Myocyte (in vitro differentiated cells): ENCODE measurements at regions not wholly inside any gene's neighbourhood (a gene's known extent, or its start where the extent isn't known, plus 50 kb on each side); places are given as distances from the start of the nearest gene placed in this dataset.
A peak's percentile ranks its signal among the peaks of the same experiment; 100 is the strongest.
"Not testable (repeated sequence)": the region's sequence is repeated elsewhere in the genome, so short reads cannot be mapped to it uniquely, and the experiment has no call there.

ENCODE experiments used
- DNase-seq: peaks from one replicate; pipeline ENCODE4 v3.0.0-alpha.2; 2012; ENCODE audit warnings: low read depth

DNA sequence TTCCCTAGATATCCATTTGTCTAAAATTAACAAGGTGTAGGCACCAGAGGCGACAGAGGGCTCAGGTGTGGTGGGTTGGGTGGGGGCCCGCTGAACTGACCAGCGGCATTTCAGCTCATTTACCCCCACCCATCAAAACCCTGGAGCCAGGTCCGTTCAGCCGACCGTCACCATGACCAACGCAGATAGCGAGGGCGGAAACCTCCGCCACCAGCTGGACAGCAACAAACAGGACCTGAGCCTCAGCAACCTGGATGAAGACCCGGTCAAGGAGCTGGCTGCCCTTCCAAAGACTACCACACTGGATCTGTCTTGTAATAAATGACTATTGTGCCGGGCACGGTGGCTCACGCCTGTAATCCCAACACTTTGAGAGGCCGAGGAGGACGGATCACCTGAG lies 120.8 kb upstream of the LGSN start:
- no peak for DNase-seq

DNA sequence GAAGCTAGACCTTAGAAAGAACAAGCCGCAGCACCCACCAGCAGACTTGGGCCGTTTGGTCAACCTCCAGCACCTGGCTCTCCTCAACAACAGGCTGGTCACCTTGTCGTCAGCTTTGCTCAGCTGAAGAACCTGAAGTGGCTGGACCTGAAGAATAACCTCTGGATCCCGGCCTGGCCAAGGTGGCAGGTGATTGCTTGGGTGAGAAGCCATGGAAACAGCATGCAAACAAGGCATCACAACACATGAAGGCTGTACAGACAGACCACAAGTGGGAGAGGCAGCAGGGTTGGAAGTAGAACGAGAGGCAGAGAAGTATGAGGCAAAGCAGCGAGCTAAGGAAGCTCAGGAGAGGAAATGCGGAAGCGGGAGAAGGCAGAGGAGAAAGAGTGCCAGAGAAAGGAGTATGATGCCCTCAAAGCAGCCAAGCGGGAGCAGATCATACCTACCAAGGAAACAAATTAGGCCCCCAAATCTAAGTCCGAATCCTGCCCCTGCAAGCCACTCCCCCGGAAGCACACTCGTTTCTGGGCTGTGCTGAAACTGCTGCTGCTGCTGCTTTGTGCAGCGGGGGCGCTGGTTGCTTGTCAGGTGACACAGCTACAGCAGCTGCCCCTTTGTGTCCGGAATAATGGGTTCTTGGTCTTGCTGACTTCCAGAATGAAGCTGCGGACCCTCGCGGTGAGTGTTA lies 121.6 kb upstream of the LGSN start:
- no peak for DNase-seq

DNA sequence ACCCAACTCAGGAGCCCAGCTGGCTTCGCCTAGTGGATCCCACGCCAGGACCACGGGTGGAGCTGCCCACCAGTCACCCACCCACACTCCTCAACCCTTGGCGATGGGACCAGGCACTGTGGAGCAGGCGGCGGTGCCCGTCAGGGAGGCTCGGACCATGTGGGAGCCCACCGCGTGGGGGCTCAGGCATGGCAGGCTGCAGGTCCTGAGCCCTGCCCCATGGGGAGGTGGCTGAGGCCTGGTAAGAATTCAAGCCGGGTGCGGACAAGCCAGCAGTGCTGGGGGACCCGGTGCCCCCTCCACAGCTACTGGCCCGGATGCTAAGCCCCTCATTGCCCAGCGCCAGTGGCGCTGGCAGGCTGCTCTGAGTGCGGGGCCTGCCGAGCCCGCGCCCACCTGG lies 123.1 kb upstream of the LGSN start:
- no peak for DNase-seq

DNA sequence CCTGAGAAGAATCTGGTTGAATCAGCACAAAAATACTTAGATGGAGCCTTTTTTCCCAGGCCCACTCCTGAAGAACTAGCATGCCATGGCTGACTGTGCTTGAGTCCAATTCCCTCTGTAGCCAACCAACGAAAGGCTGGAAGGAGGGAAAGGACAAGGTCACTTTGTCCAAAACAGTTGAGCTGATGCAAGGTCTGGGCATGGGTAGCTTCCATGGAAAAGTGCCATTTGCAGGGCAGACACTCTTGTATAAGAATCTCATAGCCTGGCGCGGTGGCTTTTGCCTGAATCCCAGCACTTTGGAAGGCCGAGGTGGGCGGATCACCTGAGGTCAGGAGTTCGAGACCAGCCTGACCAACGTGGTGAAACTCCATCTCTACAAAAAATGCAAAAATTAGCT lies 125.0 kb upstream of the LGSN start:
- no peak for DNase-seq

DNA sequence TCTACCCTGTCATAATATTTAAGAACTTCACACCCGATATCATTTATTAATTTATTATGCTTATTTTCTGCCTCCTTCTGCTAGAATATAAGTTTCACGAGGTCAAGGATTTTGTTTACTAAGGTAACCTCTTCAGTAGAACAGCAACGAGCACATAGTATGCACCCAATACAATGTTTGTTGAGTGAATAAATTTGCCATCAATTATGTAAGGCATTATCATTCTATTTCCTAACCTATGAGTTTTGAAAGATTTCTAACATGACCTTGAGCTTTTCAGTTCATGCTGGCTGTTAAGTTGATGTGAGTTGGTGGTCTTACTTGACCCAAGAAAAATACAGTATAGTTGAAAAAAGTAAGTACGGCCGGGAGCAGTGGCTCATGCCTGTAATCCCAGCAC lies 125.9 kb upstream of the LOC128125822 start:
- DNase-seq: no peak

DNA sequence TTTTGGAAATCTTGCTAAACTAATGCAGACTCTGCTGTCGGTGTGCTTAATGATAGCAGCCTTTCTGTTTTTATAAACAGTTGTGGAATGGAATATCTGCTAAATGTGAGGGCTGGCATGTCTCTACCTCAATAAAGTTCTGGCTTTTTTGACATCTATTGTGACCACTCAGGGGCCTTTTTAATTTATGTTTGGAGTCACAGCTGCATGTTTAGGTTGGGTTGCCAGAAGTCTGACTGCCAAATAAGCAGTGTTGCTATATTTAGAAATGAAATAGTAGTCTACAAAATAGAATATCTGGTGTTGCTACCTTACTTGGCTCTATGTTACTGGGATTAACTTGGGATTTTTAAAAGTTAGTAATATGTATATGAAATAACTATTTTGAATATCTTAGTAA lies 125.1 kb upstream of the LOC128125822 start:
- DNase-seq: peak; percentile 9

DNA sequence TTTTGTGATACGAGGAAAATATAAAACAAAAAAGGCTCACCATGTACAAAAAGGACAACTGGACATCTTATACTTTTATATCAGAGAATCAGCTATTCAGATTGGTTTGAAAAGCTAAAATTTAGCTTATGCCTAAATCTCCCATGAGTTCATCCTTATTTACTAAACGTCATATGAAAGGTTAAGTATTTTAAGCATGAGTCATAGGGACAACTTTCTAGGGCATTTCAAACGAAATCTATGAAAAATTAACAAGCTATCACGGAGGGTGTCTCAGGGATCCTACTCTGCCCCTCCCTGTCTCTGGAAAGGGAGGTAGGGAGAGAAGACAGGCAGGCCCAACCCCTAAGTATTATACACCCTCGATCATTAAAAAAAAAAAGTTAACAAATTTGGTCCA lies 124.1 kb upstream of the LOC128125822 start:
- DNase-seq: no peak

DNA sequence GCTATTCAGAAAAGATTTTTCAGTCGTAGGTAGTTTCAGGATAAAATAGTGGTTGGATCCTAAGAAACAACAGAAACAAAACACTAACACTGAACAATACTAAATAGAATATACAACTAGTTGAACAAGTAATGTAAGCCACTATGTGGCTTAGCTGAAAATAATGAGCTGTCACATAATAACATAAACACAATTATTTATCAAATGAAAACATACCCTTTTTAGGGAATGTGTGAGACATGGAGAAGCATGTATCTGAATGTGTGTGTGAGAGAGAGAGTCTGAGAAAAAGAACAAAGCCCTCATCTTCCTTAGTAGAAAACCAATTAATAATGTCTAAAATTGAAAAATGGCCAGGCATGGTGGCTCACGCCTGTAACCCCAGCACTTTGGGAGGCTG lies 122.6 kb upstream of the LOC128125822 start:
- DNase-seq: no peak

DNA sequence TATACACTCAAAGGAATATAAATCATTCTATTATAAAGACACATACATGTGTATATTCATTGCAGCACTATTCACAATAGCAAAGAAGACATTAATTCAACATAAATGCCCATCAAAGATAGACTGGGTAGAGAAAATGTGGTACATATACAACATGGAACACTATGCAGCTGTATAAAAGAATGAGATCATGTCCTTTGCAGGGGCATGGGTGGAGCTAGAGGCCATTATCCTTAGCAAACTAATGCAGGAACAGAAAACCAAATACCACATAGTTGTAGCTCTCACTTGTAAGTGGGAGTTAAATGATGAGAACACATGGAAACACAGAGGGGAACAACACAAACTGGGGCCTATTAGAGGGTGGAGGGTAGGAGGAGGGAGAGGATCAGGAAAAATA lies 121.0 kb upstream of the LOC128125822 start:
- DNase-seq: no peak

DNA sequence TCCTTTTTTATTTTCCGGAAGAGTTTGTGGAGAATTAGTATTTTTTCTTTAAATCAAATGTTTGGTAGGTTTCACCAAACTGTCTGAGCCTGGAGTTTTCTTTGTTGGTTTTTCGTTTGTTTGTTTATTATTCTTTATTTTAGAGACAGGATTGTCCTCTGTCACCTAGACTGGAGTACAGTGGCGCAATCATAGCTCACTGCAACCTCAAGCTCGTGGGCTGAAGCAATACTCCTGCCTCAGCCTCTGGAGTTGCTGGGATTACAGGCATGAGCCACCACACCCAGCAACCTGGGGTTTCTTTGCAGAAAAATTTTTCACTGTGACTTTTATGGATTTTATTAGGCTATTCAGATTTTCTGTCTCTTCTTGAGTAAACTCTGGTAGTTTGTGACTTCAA lies 120.2 kb upstream of the LOC128125822 start:
- DNase-seq: no peak

DNA sequence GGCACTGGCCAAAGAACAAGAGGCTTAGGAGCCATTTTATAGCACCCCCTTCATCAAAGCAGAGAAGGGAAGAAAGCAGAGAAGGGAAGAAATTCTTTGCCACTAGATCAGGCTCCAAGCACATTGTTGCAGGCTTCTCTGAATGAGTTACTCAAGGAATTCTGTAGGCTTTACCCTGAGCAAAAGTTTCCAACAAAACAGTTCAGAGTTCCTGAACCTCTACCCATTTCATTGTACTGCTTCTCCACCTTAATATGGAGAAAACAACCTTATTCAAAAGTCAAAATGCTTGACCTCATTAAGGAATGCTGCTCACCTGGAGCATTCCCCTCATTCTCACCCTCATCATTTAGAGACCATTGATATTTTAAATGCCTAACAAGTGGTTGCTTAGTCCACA lies 115.5 kb upstream of the LOC128125822 start:
- no peak for DNase-seq

GRCh38 chr6:63458480-63459115 lies 113.7 kb upstream of the LOC128125822 start:
- no peak for DNase-seq

DNA sequence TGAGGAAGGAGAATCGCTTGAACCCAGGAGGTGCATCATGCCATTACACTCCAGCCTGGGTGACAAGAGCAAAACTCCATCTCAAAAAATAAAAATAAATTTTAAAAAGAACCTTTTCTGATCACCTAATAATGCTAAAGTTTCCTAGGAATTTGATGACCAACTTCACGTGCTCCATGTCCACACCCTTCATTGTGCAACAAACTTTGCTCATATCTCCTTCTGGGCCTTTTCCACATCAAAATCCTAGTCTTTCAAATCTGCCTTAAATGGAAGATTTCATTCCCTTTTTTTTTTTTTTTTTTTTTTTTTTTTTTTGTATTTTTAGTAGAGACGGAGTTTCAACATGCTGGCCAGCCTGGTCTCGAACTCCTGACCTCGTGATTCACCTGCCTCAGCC lies 112.5 kb upstream of the LOC128125822 start:
- no peak for DNase-seq

DNA sequence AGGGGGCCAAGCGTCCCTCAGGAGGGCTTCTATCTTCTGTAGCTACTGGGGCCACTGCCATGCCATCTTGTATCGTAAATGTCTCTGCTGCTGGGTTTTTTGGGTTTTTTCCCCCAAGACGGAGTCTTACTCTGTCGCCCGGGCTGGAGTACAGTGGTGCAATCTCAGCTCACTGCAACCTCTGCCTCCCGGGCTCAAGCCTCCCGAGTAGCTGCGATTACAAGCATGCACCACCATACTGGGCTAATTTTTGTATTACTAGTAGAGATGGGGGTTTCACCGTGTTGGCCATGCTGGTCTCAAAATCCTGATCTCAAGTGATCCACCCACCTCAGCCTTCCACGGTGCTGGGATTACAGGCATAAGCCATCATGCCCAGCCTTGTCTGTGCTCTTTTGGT lies 111.3 kb upstream of the LOC128125822 start:
- no peak for DNase-seq

GRCh38 chr6:63464060-63464459 lies 108.2 kb upstream of the LOC128125822 start:
- DNase-seq: no peak

GRCh38 chr6:63465750-63466149 lies 106.5 kb upstream of the LOC128125822 start:
- DNase-seq: no peak

DNA sequence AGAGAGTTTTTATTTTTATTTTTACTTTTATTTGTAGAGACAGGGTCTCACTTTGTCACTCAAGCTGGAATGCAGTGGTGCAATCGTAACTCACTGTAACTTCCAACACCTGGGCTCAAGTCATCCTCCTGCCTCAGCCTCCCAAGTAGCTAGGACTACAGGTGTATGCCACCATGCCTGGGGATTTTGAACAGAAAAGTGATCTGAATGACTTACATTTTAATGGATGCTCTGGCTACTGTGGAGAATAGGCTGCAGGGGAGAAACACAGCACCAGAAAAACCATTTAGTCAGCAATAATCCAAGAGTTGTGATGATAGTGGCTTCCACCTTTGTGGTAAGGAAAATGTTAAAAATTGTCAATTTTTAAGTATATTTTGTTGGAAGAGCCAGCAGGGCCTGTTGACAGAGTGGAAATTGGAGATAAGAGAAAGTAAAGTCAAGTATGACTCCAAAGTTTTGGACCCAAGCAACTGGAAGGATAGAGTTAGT lies 106.0 kb upstream of the LOC128125822 start:
- DNase-seq: no peak

GRCh38 chr6:63467247-63467954 lies 104.9 kb upstream of the LOC128125822 start:
- DNase-seq: no peak

DNA sequence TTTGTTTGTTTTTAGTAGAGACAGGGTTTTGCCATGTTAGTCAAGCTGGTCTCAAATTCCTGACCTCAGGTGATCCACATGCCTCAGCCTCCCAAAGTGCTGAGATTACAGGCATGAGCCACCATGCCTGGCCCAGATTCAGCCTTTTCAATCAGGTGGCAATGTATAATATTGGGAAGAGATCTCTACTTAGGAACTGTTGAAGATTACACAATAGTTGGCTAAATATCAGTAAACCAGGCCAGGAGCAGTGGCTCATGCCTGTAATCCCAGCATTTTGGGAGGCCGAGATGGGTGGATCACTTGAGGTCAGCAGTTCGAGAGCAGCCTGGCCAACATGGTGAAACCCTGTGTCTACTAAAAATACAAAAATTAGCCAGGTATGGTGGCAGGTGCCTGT lies 101.1 kb upstream of the LOC128125822 start:
- not testable (repeated sequence) for DNase-seq

DNA sequence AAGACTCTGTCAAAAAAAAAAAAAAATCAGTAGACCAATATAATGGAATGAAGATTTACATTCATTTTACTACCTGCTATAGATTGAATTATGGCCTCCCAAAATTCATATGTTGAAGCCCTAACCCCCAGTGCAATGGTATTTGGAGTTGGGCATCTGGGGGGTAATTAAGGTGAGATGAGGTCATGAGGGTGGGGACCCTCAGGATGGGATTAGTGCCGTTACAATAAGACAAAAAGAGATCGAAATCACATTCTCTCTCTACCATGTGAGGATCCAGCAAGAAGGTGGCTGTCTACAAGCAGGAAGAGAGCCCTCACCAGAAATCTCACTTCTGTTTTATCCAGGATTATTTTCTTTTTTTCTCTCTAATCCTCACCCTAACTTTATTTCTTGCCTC lies 100.6 kb upstream of the LOC128125822 start:
- DNase-seq: no peak

DNA sequence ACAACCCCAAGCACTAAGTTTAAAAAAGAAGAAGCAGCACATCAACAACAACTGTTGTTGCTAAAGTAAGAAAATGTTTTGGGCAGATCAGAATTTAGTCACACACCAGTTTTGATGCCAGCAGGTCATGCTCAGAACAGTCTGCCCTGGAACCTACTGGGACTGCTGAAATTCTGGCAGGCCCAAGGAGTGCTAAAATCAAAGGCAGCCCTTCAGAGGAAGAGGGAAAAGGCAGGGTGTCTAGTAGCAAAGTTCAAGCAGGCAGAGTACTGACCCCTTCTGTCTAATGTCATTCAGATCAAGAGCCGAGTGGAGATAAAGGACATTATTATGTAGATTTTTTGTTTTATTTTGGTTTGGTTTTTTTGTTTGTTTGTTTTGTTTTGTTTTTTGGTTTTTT lies 96.6 kb upstream of the LOC128125822 start:
- peak; percentile 63 for DNase-seq

DNA sequence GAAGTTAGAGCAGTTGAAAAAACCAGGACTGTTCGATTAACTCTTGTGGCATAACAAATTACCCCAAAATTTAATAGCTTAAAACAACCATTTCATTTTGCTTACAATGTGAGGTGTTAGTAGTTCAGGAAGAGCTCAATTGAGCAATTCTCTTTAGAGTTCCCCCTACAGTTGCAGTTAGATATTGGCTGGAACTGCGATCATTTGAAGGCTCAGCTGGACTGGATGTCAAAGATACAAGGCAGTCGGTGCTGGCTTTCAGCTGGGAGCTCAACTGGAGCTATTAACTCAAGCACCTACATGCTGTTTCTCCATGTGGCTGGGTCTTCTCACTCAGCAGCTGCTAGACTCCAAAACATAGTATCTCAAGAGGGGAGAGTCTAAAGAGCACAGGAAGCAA lies 96.0 kb upstream of the LOC128125822 start:
- peak; percentile 31 for DNase-seq
